ENCODE measurements at regions not wholly inside any gene's neighbourhood (a gene's known extent, or its start where the extent isn't known, plus 50 kb on each side); places are given as distances from the start of the nearest gene placed in this dataset.

- Histone ChIP-seq H3K27ac (ENCODE audit: low read depth, low read length) (no peak overlapping the region), H3K9ac (ENCODE audit: extremely low read depth, low read length, poor library complexity, severe bottlenecking) (no peak overlapping the region), H3K4me3 (ENCODE audit: low read length) (no peak overlapping the region), H3K4me1 (ENCODE audit: control insufficient read depth, insufficient read depth, low read length) (no peaks in the 10 kb centered on the region), H3K27me3 (ENCODE audit: control insufficient read depth, insufficient read depth, low read length, poor library complexity, severe bottlenecking) (no peaks in the 10 kb centered on the region), H3K9me3 (ENCODE audit: control insufficient read depth, low read length) (peaks cover 15% of the 10 kb centered on the region), H3K36me3 (ENCODE audit: control insufficient read depth, insufficient read depth, low read length) (no peaks in the 10 kb centered on the region)
- Mint-ChIP-seq H3K9me3 (peaks cover 5% of the 10 kb centered on the region), H3K27ac (no peak overlapping the region), H3K4me3 (no peak overlapping the region), H3K36me3 (ENCODE audit: low read depth) (no peaks in the 10 kb centered on the region), H3K27me3 (ENCODE audit: insufficient read depth) (no peaks in the 10 kb centered on the region), H3K4me1 (peaks cover 5% of the 10 kb centered on the region)
- no peak for TF ChIP-seq CTCF (conservative IDR thresholded peaks at IDR 0.05)
- 100% methylated on average over 1 of the region's 1 CpG; no CpG with 5 or more reads in 1 of the 2 experiments for WGBS, 2 experiments (ENCODE audit: insufficient coverage in 1 of 2, insufficient read length in 1 of 2)
- no peak for DNase-seq
These were observed 1051.9 kb downstream of the NLGN4X start for GRCh38 chrX:5176766-5177165.

DNA sequence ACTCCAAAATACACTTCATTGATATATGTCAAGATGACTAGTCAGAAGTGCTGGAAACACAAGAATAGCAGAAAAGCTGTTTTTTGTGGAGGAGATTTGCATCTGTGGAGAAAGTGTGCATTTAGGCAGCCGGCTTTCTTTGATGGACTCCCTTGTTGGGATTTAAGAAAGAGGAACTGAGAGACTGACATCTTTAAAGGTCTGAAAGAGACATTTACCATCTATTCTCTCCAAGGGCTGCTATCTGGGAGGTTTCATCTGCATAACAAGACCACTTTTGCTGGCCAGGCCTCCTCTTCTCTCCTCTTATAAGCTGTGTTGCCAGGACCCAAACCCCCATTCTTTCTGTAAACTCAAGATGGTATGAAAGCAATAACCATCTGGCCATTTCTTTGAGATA is 1065.0 kb downstream of the NLGN4X start:
- no peak overlapping the region for H3K4me3 Mint-ChIP-seq
- H3K9me3 Mint-ChIP-seq, result peaks cover 6% of the 10 kb centered on the region
- Histone ChIP-seq H3K27me3 (ENCODE audit: control insufficient read depth, insufficient read depth, low read length, poor library complexity, severe bottlenecking) (no peaks in the 10 kb centered on the region), H3K4me3 (ENCODE audit: low read length) (no peak overlapping the region), H3K9me3 (ENCODE audit: control insufficient read depth, low read length) (no peaks in the 10 kb centered on the region), H3K4me1 (ENCODE audit: control insufficient read depth, insufficient read depth, low read length) (no peaks in the 10 kb centered on the region), H3K36me3 (ENCODE audit: control insufficient read depth, insufficient read depth, low read length) (no peaks in the 10 kb centered on the region), H3K27ac (ENCODE audit: low read depth, low read length) (no peak overlapping the region), H3K9ac (ENCODE audit: extremely low read depth, low read length, poor library complexity, severe bottlenecking) (no peak overlapping the region)
- no peak for DNase-seq
- no peak overlapping the region for H3K27ac Mint-ChIP-seq
- H3K36me3 Mint-ChIP-seq (ENCODE audit: low read depth), result no peaks in the 10 kb centered on the region
- TF ChIP-seq CTCF (conservative IDR thresholded peaks at IDR 0.05), result no peak
- WGBS, 2 experiments (ENCODE audit: insufficient coverage in 1 of 2, insufficient read length in 1 of 2), result 69% methylated on average over 1 of the region's 1 CpG; no CpG with 5 or more reads in 1 of the 2 experiments
- H3K4me1 Mint-ChIP-seq, result no peaks in the 10 kb centered on the region
- H3K27me3 Mint-ChIP-seq (ENCODE audit: insufficient read depth), result peaks cover 3% of the 10 kb centered on the region

- Histone ChIP-seq H3K27ac (ENCODE audit: low read depth, low read length) (no peak overlapping the region), H3K9ac (ENCODE audit: extremely low read depth, low read length, poor library complexity, severe bottlenecking) (no peak overlapping the region), H3K4me1 (ENCODE audit: control insufficient read depth, insufficient read depth, low read length) (no peaks in the 10 kb centered on the region), H3K36me3 (ENCODE audit: control insufficient read depth, insufficient read depth, low read length) (no peaks in the 10 kb centered on the region), H3K4me3 (ENCODE audit: low read length) (peak overlapping the region; percentile 60), H3K27me3 (ENCODE audit: control insufficient read depth, insufficient read depth, low read length, poor library complexity, severe bottlenecking) (no peaks in the 10 kb centered on the region), H3K9me3 (ENCODE audit: control insufficient read depth, low read length) (no peaks in the 10 kb centered on the region)
- H3K4me1 Mint-ChIP-seq, result peaks cover 15% of the 10 kb centered on the region
- 6% methylated on average over 2 of the region's 3 CpGs; no CpG with 5 or more reads in 1 of the 2 experiments for WGBS, 2 experiments (ENCODE audit: insufficient coverage in 1 of 2, insufficient read length in 1 of 2)
- peaks cover 3% of the 10 kb centered on the region for H3K36me3 Mint-ChIP-seq (ENCODE audit: low read depth)
- peak; percentile 72 for DNase-seq
- H3K27ac Mint-ChIP-seq, result peak overlapping the region; percentile 61
- H3K9me3 Mint-ChIP-seq, result peaks cover 12% of the 10 kb centered on the region
- H3K27me3 Mint-ChIP-seq (ENCODE audit: insufficient read depth), result peaks cover 4% of the 10 kb centered on the region
- TF ChIP-seq CTCF (conservative IDR thresholded peaks at IDR 0.05), result no peak
- H3K4me3 Mint-ChIP-seq, result peak overlapping the region; percentile 10
These were observed 1073.4 kb downstream of the NLGN4X start for GRCh38 chrX:5155301-5155700.
